ENCODE measurements at regions not wholly inside any gene's neighbourhood (a gene's known extent, or its start where the extent isn't known, plus 50 kb on each side); places are given as distances from the start of the nearest gene placed in this dataset.

DNA sequence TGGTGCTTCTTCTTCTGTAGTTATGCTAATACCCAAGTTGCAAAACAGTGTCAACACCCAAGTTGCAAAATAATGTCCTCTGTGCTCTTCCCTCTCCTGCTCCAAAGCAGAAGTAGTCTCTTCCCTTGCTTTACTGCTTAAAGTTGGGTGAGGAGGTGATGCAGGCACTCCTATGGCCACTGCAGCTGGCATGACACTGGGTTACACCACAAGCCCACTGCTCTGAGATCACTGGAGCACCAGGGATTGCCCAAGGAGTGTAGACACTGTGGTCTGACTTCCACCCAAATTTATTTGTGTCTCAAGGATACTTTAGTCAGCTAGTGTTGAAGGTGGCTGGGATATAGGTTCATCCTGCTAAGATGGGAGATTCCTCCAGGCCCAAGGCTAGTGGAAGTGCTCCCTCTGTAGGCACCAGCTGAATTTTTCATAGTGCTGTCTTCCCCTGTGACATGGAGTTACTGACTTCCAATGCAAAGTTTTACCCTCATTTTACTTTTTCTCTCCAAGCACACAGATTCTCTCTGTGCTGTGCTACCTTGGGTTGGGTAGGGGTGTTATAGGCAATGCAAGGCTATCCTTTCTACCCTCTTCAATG lies 196.2 kb upstream of the TENT5D start:
- TF ChIP-seq, protein P1, sequence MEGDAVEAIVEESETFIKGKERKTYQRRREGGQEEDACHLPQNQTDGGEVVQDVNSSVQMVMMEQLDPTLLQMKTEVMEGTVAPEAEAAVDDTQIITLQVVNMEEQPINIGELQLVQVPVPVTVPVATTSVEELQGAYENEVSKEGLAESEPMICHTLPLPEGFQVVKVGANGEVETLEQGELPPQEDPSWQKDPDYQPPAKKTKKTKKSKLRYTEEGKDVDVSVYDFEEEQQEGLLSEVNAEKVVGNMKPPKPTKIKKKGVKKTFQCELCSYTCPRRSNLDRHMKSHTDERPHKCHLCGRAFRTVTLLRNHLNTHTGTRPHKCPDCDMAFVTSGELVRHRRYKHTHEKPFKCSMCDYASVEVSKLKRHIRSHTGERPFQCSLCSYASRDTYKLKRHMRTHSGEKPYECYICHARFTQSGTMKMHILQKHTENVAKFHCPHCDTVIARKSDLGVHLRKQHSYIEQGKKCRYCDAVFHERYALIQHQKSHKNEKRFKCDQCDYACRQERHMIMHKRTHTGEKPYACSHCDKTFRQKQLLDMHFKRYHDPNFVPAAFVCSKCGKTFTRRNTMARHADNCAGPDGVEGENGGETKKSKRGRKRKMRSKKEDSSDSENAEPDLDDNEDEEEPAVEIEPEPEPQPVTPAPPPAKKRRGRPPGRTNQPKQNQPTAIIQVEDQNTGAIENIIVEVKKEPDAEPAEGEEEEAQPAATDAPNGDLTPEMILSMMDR (IDR thresholded peaks at IDR 0.05) = no peak
- TF ChIP-seq POLR2A (IDR thresholded peaks at IDR 0.05) = no peak
